Esophagus muscularis mucosa (tissue), 4 donors: ENCODE measurements at regions not wholly inside any gene's neighbourhood (a gene's known extent, or its start where the extent isn't known, plus 50 kb on each side); places are given as distances from the start of the nearest gene placed in this dataset.

Source experiments
- EP300 ChIP-seq: sonication (generic); formaldehyde crosslinking; IDR thresholded peaks from one replicate; pipeline ENCODE4 v1.6.1; 2017; ENCODE audit warnings: antibody characterized with exemption
- POLR2A ChIP-seq: fragments of 450-650 bp; IDR thresholded peaks from one replicate; pipeline ENCODE4 v1.6.1; 2017; ENCODE audit warnings: antibody characterized with exemption, moderate library complexity, mild to moderate bottlenecking, low read depth
- POLR2AphosphoS5 ChIP-seq, 2 donors: sonication (generic); formaldehyde crosslinking; IDR thresholded peaks; one replicate each; pipeline ENCODE4 v1.6.1; 2017; ENCODE audit warnings: antibody characterized with exemption in 2 of 2
- TF ChIP-seq, protein P1 (sequence below), 3 experiments: fragments of 200-600 bp in 2 of 3; fragments of 450-650 bp in 1 of 3; sonication (generic) in 2 of 3; IDR thresholded peaks; one replicate each; pipeline ENCODE4 v1.5.1; 2017 to 2019; ENCODE audit warnings: antibody characterized with exemption in 3 of 3, mild to moderate bottlenecking in 2 of 3, moderate library complexity in 1 of 3

DNA sequence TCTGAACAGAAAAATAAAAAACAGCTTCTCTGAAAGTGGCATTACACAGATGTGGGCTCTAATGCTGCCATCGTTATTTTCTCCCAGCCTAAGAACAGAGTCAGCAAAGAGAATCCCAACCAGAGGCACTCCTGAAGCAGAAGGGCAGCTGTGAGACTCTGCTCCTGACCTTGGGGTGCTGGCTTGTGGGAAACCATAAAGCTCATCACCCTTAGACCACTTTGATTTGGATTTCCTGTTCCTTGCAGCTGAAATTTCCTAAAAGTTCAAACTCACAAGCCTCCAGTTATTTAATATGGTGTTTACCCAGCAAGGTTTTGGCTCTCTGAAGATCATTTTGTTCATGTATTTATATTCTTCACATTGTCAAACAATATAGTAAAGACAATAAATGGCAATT is 814.8 kb downstream of the TNS3 start:
- TF ChIP-seq, protein P1, sequence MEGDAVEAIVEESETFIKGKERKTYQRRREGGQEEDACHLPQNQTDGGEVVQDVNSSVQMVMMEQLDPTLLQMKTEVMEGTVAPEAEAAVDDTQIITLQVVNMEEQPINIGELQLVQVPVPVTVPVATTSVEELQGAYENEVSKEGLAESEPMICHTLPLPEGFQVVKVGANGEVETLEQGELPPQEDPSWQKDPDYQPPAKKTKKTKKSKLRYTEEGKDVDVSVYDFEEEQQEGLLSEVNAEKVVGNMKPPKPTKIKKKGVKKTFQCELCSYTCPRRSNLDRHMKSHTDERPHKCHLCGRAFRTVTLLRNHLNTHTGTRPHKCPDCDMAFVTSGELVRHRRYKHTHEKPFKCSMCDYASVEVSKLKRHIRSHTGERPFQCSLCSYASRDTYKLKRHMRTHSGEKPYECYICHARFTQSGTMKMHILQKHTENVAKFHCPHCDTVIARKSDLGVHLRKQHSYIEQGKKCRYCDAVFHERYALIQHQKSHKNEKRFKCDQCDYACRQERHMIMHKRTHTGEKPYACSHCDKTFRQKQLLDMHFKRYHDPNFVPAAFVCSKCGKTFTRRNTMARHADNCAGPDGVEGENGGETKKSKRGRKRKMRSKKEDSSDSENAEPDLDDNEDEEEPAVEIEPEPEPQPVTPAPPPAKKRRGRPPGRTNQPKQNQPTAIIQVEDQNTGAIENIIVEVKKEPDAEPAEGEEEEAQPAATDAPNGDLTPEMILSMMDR (IDR thresholded peaks at IDR 0.05), result no peak
- TF ChIP-seq POLR2A (no peak), EP300 (no peak), POLR2AphosphoS5 (IDR thresholded peaks at IDR 0.05) (no peak)
